ENCODE measurements at regions not wholly inside any gene's neighbourhood (a gene's known extent, or its start where the extent isn't known, plus 50 kb on each side); places are given as distances from the start of the nearest gene placed in this dataset.
"Not testable (repeated sequence)": the region's sequence is repeated elsewhere in the genome, so short reads cannot be mapped to it uniquely, and the experiment has no call there.

GRCh38 chr22:19648419-19648929, 65.8 kb upstream of the SEPTIN5 start:
- no peak for FAIRE-seq
- no peak for DNase-seq (ENCODE audit: insufficient read length)
- TF ChIP-seq POLR2A (IDR thresholded peaks at IDR 0.05; ENCODE audit: low read depth, low read length) (no peak), POLR2AphosphoS5 (IDR thresholded peaks at IDR 0.05; ENCODE audit: low read depth, low read length) (no peak), TAF1 (IDR thresholded peaks at IDR 0.05; ENCODE audit: borderline replicate concordance, low read depth, low read length) (no peak)

- TF ChIP-seq POLR2AphosphoS5 (IDR thresholded peaks at IDR 0.05; ENCODE audit: low read depth, low read length) (no peak), TAF1 (IDR thresholded peaks at IDR 0.05; ENCODE audit: borderline replicate concordance, low read depth, low read length) (no peak), POLR2A (IDR thresholded peaks at IDR 0.05; ENCODE audit: low read depth, low read length) (no peak)
- FAIRE-seq (no peak), DNase-seq (ENCODE audit: insufficient read length) (no peak)
Observed at GRCh38 chr22:19652316-19652715, 62.0 kb upstream of the SEPTIN5 start.

- TF ChIP-seq TAF1 (IDR thresholded peaks at IDR 0.05; ENCODE audit: borderline replicate concordance, low read depth, low read length) (no peak), POLR2AphosphoS5 (IDR thresholded peaks at IDR 0.05; ENCODE audit: low read depth, low read length) (no peak), POLR2A (IDR thresholded peaks at IDR 0.05; ENCODE audit: low read depth, low read length) (no peak)
- FAIRE-seq = no peak
- no peak for DNase-seq (ENCODE audit: insufficient read length)
Observed at GRCh38 chr22:19654338-19654987, 59.8 kb upstream of the SEPTIN5 start.

GRCh38 chr22:19655399-19655798, 58.9 kb upstream of the SEPTIN5 start:
- TF ChIP-seq POLR2AphosphoS5 (IDR thresholded peaks at IDR 0.05; ENCODE audit: low read depth, low read length) (no peak), TAF1 (IDR thresholded peaks at IDR 0.05; ENCODE audit: borderline replicate concordance, low read depth, low read length) (no peak), POLR2A (IDR thresholded peaks at IDR 0.05; ENCODE audit: low read depth, low read length) (no peak)
- no peak for DNase-seq (ENCODE audit: insufficient read length)
- no peak for FAIRE-seq

DNA sequence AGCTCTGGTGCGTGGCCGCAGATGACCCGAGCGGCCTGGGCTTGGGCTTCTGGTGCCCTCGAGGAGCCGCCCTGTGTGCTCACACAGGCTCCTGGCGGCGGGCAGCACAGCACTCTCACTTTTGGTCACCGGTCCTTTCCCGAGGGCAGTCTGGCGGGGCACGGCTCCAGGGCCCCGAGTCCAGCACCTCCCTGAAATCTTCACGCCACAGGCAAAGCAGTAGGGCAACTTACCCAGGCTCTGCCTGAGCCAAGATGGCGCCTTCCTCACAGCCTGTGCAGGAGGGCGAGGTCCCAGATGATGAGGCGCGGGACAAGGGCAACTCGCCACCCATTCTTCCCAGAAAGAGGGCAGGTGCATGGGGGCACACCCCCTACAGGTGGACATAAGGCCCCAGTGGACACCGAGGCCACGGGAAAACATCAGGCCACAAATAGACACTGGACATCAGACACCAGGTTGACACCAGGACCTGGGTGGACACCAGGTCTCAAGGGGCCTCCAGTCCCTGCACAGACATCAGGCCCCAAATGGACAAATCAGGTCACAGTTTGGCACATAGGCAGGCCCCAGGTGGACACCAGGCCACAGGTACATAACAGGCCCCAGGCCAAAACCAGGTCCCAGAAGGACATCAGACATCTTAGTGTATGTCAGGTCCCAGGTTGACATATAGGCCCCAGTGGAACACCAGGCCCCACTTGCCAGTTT, 57.6 kb upstream of the SEPTIN5 start:
- DNase-seq (ENCODE audit: insufficient read length) = no peak
- TF ChIP-seq POLR2A (IDR thresholded peaks at IDR 0.05; ENCODE audit: low read depth, low read length) = no peak
- TF ChIP-seq TAF1 (IDR thresholded peaks at IDR 0.05; ENCODE audit: borderline replicate concordance, low read depth, low read length) = no peak
- TF ChIP-seq POLR2AphosphoS5 (IDR thresholded peaks at IDR 0.05; ENCODE audit: low read depth, low read length) = no peak
- FAIRE-seq = no peak

DNA sequence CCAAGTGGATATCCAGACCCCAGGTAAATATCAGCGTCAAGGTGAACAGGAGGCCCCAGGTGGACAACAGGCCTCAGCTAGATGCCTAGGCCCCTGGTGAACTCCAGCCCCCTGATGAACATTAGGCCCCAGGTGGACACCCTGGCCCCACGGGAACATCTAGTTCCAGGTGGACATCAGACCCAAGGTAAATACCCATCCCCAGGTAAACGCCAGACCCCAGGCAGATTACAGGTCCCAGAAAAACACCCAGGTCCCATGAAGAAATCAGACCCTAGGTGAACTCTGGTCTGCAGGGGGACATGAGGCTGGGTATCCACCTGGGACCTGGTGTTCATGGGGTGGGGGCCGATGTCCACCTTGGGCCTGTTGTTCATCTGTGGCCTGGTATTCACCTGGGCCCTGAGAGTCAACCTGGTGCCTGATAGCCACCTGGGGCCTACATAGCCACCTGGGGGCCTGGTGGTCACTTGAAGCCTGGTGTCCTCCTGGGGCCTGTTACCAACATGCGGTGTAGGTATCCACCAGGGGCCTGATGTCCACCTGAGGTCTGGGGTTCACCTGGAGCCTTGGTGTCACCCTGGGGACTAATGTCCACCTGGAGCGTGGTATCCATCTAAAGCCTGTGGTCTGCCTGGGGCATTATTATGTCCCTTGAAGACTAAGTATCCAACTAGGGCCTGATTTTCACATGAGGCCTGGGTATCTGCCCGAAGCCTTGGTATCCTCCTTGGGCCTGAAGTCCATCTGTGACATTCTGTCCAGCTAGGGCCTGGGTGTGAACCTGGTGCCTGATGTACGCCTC, 56.8 kb upstream of the SEPTIN5 start:
- DNase-seq (ENCODE audit: insufficient read length) = no peak
- no peak for TF ChIP-seq TAF1 (IDR thresholded peaks at IDR 0.05; ENCODE audit: borderline replicate concordance, low read depth, low read length)
- TF ChIP-seq POLR2A (IDR thresholded peaks at IDR 0.05; ENCODE audit: low read depth, low read length) = no peak
- TF ChIP-seq POLR2AphosphoS5 (IDR thresholded peaks at IDR 0.05; ENCODE audit: low read depth, low read length) = no peak
- FAIRE-seq = no peak

DNA sequence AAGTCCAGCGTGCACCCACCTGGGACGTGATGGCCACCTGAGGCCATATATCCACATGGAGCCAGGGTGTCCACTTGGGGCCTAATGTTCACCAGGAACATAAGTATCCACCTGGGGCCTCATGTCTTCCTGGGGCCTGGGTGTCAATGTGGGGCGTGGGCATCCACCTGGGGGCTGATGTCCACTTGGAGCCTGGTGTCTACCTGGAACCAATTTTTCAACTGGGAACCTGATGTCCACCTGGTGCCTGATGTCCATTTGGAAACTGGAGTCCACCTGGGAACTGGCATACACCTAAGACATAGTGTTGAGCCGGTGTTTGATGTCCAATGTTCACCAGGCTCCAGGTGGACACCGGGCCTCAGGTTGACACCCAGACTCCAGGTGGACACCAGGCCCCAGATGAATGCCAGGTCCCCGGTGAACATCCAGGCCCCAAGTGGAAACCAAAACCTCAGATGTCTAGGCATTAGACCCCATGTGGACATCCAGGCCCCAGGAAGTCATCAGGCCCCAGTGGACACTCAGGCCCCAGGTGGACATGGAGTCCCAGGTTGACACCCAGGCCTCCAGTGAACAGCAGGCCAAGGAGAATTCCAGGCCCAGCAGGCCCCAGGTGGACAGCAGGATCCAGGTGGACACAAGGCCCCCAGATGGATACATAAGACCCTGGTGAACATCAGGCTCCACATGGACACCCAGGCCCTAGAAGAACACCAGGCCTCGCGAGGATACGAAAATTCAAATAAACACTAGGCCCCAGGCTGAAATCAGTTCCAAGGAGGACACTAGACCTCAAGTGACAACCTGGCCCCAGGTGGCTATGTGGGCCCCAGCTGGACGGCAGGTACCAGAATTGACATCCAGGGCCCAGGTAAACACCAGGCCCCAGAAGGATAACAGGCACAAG, 56.0 kb upstream of the SEPTIN5 start:
- no peak for TF ChIP-seq TAF1 (IDR thresholded peaks at IDR 0.05; ENCODE audit: borderline replicate concordance, low read depth, low read length)
- no peak for TF ChIP-seq POLR2AphosphoS5 (IDR thresholded peaks at IDR 0.05; ENCODE audit: low read depth, low read length)
- no peak for TF ChIP-seq POLR2A (IDR thresholded peaks at IDR 0.05; ENCODE audit: low read depth, low read length)
- no peak for DNase-seq (ENCODE audit: insufficient read length)
- no peak for FAIRE-seq

DNA sequence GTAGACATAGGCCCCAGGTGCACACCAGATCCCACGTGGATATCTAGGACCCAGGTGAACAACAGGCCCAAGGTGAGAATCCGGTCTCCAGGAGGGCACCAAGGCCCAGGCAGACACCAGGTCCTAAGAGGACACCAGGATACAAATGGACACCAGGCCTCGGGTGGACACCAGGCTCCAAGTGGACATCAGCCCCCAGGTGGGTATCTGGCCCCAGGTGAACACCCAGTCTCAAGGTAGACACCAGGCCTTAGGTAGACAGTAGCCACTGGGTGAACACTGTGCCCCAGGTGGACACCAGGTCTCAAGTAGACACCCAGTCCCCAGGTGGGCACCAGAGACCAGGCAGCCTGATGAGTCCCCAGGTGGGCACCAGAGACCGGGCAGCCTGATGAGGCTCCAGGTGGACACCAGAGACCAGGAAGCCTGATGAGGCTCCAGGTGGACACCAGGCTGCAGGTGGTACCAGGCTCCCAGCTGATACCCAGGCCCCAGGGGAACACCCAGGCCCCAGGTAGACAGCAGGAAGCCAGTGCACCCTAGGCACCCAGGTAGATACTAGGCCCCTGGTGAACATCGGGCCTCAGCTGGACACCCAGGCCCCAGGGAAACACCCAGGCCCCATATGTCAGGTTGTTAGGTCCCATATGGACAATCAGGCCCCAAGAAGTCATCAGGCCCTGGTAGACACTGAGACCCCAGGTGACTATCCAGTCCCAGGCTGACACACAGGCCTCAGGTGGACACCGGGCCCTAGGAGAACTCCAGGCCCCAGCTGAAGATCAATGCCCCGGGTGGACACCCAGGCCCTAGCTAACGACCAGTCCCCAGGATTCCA, 55.1 kb upstream of the SEPTIN5 start:
- FAIRE-seq = no peak
- DNase-seq (ENCODE audit: insufficient read length) = no peak

DNA sequence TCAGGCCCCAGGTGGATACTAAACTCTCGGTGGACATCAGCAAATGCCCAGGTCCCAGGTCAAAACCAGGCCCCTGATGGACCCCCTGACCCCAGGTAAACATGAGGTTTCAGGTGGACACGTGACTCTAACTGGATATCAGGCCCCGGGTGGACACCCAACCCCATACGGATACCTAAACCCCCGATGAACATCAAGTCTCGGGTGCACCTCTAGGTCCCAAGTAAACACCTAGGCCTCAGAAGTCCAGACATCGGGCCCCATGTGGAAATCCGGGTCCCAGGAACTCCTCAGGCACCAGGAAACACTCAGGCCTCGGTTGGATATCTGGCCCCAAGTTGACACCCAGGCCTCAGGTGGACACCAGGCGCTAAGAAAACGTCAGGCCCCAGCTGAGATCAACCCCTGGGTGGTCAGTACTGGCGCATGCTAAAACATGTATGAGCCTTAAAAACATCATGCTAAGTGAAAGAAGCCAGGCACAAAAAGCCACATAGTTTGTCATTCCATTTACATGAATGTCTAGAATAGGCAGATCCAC, 54.4 kb upstream of the SEPTIN5 start:
- TF ChIP-seq TAF1 (IDR thresholded peaks at IDR 0.05; ENCODE audit: borderline replicate concordance, low read depth, low read length) (no peak), POLR2AphosphoS5 (IDR thresholded peaks at IDR 0.05; ENCODE audit: low read depth, low read length) (no peak), POLR2A (IDR thresholded peaks at IDR 0.05; ENCODE audit: low read depth, low read length) (no peak)
- no peak for FAIRE-seq
- DNase-seq (ENCODE audit: insufficient read length) = no peak

More for the DNA sequence above, 55.1 kb upstream of the SEPTIN5 start:
- no peak for TF ChIP-seq POLR2AphosphoS5 (IDR thresholded peaks at IDR 0.05; ENCODE audit: low read depth, low read length)
- TF ChIP-seq POLR2A (IDR thresholded peaks at IDR 0.05; ENCODE audit: low read depth, low read length) = no peak
- no peak for TF ChIP-seq TAF1 (IDR thresholded peaks at IDR 0.05; ENCODE audit: borderline replicate concordance, low read depth, low read length)

DNA sequence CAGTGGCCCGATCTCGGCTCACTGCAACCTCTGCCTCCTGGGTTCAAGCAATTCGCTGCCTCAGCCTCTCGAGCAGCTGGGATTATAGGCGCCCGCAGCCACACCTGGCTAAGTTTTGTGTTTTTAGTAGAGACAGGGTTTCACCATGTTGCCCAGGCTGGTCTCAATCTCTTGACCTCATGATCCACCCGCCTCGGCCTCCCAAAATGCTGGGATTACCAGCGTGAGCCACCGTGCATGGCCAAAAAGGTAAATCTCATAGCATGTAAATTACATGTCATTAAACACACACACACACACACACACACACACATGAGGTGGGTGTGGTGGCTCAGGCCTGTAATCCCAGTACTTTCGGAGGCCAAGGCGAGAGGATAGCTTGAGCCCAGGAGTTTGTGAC, 53.7 kb upstream of the SEPTIN5 start:
- not testable (repeated sequence) for FAIRE-seq; DNase-seq (ENCODE audit: insufficient read length)
